ENCODE measurements at regions not wholly inside any gene's neighbourhood (a gene's known extent, or its start where the extent isn't known, plus 50 kb on each side); places are given as distances from the start of the nearest gene placed in this dataset.

- TF ChIP-seq TAF1 (IDR thresholded peaks at IDR 0.05; ENCODE audit: low read depth, low read length) (no peak), POLR2A (IDR thresholded peaks at IDR 0.05; ENCODE audit: low read depth, low read length) (no peak)
Measured at GRCh38 chr2:224320660-224321059, 81.2 kb downstream of the FAM124B start.
